NCI-H1417 (cell line): ENCODE measurements at regions not wholly inside any gene's neighbourhood (a gene's known extent, or its start where the extent isn't known, plus 50 kb on each side); places are given as distances from the start of the nearest gene placed in this dataset.
A peak's percentile ranks its signal among the peaks of the same experiment; 100 is the strongest.

Experiments
- DNase-seq, 3 experiments: peaks; one replicate each; lab custom pipeline; 2025; lab: John Stamatoyannopoulos, UW

- peak in 2 of 3 experiments; percentile 51 to 82 for DNase-seq
Observed at GRCh38 chr4:152094970-152095700, 334.3 kb upstream of the GATB start.

GRCh38 chr4:152091405-152091804 is 330.6 kb upstream of the GATB start:
- DNase-seq, result no peak

DNA sequence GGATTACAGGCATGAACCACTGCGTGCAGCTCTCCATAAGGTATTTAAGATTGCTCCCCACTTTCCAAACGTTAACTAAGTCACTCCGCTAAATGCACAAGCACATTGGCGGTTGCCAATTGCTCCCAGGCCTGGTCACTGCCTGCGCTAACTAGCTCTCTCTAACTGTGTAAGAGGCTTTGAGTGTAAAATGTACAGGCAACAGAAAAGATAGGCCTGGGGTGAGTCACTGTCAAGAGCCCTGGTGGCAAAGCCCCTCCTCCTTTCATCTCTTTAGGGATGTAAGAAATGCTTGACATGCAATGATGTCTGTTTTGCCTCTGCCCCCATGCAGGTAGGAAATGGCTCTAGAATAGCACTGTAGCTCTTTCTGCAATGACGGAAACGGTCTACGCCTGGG is 329.7 kb upstream of the GATB start:
- DNase-seq, result no peak

DNA sequence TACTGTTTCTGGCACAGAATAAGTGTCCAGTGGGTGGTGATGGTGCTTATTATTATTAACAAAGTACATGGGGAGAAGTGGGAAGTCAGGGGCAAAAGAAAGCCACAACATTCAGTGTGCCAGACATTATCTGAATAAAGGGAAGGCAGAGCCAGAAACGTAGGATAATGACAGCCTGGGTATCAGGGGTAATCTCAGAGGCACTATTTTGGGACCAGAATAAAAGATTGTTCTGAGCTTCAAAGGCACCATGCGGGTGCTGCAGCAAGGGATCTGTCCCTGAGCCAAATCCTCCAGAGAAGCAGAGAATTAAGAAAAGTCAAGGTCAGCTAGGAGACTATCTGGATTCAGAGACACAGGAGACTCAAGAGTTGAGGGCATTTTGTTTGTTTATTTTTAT is 328.8 kb upstream of the GATB start:
- no peak for DNase-seq

DNA sequence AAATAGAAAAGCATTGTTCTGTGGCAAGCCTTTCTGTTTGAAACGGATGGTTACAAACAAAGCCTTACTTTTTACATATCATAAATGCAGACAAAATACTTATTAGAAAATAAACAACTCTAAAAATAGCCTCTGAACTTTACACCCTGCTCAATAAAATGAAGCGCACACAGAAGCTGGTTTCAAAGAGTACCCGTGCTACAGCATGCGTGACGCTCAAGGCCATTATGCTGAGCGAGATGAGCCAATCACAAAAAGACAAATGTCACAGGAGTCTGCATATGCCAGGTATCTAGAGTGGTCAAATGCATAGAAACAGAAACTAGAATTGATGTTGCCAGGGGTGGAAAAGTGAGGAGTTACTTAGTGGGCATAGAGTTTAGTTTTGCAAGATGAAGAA is 326.5 kb upstream of the GATB start:
- DNase-seq, result no peak

DNA sequence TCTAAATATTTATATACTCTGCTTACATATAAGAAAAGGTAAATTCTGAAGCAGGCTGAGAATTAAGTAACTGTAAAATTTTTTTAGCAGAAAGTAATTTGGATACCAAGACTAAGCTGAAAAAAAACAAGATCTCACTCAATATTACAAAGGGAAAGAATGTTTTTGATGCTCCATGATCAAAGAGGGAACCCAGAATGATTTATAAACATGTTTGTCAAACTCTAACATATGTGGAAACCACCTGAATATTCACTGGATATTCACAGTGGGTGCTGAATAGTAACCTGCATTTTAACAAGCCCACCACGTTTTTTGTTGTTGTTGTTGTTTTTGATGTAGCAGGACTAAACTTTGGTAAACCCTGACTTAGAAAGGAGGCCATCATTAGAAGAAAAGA is 324.9 kb upstream of the GATB start:
- no peak for DNase-seq

- DNase-seq, result no peak
Observed at GRCh38 chr4:152083338-152083737, 322.5 kb upstream of the GATB start.

GRCh38 chr4:152081024-152081423 is 320.2 kb upstream of the GATB start:
- no peak for DNase-seq

DNA sequence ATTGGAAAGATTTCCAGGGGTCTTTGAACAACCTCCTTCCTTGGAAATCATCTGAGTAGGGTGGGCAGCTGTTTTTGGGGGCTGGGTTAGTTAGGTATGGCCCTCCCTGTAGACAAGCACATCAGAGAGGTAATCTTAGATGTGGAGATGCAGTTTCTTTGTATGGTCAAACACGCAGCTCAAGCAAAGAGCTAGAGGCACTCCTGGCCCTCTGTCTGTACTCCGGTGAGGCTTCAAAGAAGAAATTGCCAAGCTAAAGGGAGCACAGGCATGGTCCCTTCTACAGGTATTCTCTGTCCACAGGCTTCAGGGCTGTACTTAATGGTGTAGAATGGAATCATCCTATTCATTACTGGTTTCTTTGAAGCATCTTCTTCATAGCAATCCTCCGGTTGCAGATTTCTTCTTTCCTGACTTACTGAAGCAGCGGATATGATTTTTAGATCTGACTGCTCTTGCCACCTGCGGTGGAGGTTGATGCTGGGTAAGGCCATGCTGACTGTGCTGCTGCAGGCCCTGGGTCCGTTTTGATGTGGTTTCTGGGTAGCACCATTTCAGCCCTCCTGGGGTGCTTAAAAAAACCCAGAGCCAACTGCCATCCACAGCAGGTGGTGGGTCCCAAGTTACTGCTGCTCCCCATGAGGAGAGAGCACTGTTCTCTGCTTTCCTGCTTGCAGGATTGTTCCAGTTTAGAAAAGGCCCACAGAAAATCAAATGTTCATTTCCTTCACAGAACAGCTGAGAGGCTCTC is 318.9 kb upstream of the GATB start:
- DNase-seq, result no peak

GRCh38 chr4:152079079-152079478 is 318.3 kb upstream of the GATB start:
- DNase-seq, result no peak

- DNase-seq, result no peak
Observed at GRCh38 chr4:152077582-152077981, 316.8 kb upstream of the GATB start.

DNA sequence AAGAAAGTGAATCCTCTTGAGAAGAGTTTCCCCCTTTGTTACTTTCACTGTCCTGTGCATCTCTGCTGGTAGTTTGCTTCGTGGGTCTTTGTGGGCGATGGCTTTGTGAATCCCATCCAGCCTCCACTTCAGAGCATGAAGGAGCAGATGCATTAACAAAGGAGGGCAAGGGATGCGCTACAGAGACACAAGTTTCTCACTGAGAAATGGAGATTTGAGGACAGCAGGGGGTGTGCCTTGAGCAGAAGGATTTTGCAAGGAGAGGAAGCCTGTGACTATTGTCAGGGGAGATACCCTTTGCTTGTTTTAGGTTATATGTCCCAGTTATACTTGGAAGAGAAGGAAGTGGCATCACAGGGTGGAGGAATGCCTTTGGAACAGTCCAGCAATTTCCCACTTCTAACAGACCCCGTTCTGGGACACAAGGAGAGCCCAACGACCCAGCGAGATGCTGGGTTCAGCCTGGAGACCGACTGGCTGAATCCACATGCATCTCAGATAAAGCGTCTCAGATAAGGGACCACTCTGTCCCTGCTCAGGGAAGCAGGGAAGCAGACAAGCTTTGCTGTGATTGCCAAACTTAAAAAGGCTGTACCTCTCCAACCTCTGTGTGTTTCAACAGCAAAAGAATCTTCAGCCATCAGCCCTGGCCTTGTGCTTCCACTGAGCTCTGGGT is 314.6 kb upstream of the GATB start:
- no peak for DNase-seq

- DNase-seq, result peak in 1 of 3 experiments; percentile 1
Observed at GRCh38 chr4:152074573-152074972, 313.8 kb upstream of the GATB start.

DNA sequence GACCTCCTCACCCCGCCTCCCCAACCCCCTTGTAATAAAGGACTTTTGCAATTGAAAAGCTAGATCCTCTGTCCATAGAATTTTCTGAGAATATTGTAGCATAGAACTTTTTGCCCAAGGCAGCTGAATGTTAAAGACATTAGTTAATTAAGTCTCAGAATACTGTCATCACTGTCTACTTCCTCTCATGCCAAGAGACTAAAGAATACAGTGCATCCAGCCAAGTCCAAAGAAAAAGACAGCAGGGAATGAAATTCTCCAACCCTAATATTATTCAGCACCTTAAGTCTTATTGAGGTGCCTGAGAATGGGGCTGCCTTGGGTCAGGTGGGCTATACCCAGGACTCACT is 313.3 kb upstream of the GATB start:
- DNase-seq, result no peak

- DNase-seq, result peak in 1 of 3 experiments; percentile 6
Observed at GRCh38 chr4:152073351-152074087, 312.7 kb upstream of the GATB start.

DNA sequence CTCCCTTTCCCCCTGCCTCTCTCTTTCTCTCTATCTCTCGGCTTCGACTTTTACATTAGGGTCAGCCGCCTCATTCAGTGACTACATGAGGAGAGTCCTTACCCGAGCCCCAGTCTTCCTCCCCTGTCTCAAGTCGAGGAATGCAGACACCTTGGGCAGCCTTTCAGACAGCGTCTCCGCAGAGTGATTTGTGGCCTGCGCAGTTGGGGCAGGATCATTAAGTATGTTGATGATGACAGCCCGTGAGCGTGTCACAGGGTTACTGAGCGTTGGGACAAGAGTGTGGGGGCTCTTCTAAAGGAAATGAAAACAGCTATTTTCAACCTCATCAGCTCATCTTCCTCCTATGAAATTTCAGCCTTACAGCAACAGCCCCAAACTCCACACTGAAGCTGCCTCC is 312.1 kb upstream of the GATB start:
- no peak for DNase-seq

DNA sequence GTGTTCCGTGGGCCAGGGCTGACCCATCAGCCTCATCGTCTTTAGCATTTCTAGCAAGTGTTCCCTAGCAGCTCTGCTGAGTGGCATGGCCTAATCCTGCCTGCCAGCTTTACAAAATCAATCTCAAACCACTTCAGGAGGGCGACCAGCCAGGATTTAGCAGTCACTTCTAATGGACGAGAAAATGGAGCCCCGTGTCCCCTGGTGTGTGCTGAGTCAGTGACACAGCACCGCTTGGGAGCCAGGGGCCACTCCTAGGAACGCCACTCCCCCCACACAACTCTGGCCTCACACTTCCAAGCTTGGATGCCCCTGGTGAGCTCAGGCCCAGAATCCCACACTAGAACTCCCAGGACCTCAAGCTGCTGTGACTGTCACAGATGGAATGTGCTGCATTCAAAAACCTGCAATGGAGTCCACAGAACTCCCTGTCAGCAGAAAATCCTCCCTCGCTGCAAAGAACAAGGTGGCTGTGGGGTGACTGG is 311.2 kb upstream of the GATB start:
- DNase-seq, result no peak

DNA sequence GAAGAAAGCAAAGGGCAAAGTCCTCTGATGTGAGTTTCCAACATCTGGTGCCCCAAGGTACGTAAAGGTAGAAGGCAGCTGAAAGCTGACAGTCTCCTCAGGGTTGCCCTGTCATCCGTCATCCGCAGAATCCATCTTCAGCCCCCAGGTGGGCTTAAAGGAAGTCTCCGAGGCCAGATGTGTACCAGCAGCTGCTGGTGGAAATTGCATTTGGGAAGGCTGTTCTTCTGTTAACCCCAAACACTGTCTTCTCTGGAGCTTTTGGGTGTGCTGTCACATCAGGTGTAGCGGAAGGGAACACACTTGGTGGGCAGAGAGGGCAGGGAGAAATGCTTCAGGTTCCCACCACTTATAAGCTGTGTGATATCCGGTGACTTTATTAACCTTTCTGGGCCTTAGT is 310.0 kb upstream of the GATB start:
- no peak for DNase-seq

DNA sequence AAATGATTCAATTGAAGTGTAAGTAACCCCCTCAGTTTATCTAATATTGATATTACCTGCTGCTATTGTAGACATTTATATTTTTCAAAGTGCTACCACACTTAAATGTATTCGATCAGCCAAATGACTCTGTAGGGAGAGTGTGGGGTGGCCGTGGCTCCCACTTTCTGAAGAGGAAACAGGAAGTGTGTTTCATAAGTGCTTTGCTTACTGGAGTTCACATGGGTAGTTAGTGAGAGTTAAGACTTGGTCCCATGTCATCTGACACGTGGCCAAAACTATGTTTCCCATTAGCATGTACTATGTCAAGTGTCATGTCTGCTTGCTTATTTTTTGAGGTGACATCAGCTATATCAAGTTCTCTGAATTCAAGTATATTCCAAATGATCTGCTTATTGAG is 308.1 kb upstream of the GATB start:
- DNase-seq, result no peak

DNA sequence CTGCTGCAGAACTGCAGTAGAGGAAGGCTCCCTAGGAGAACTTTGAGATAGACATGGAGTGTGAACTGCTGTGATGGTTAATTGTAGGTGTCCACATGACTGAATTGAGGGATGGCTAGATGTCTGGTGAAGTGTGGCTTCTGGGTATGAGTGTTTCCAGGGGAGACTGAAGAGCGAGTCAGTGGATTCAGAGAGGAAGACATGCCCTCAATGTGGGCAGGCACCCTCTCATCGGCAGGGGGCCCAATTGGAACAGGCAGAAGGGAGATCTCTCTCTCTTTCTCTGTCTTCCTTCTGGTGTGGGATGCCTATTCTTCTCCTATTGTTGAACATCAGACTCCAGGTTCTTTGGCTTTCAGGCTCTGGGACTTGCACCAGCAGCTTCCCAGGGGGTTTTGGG is 304.7 kb upstream of the GATB start:
- DNase-seq, result no peak

GRCh38 chr4:152064753-152065152 is 303.9 kb upstream of the GATB start:
- peak in 1 of 3 experiments; percentile 20 for DNase-seq

GRCh38 chr4:152064282-152064681 is 303.5 kb upstream of the GATB start:
- peak in 1 of 3 experiments; percentile 37 for DNase-seq
